H1 (cell line): ENCODE measurements at regions not wholly inside any gene's neighbourhood (a gene's known extent, or its start where the extent isn't known, plus 50 kb on each side); places are given as distances from the start of the nearest gene placed in this dataset.

ENCODE experiments used
- GABPA ChIP-seq: IDR thresholded peaks from 2 replicates; pipeline ENCODE4 v1.6.1; 2011; ENCODE audit warnings: mild to moderate bottlenecking, low read length, moderate library complexity, borderline replicate concordance; ENCODE audit not compliant: insufficient read depth

DNA sequence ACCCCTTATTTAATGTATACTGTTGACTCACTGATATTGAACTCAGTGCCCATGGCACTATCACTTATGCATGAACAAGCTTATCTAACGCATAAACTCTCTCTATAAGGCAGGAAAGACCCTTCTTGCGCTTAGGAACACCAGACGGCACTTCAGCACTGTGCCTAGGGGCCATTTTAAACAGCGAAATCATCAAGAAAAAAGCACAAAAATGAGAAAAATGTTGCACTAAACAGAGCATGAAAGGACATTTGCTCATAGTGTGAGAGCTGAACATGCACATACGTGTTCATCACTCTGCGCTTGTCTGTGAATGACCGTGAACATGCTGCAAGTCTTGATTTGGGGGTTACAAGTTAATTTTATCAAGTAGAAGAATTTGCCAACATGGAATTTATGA is 109.6 kb downstream of the WDR11 start (continued):
- no peak for TF ChIP-seq GABPA
- TF ChIP-seq, all 59 proteins: peak for 0
